ENCODE measurements at regions not wholly inside any gene's neighbourhood (a gene's known extent, or its start where the extent isn't known, plus 50 kb on each side); places are given as distances from the start of the nearest gene placed in this dataset.

- TF ChIP-seq CTCF (IDR thresholded peaks at IDR 0.05) (no peak), EZH2 (IDR thresholded peaks at IDR 0.05) (no peak), EZH2phosphoT487 (IDR thresholded peaks at IDR 0.05) (no peak)
Observed at GRCh38 chr1:195794225-195794624, 814.0 kb downstream of the KCNT2 start.

Measured in neural progenitor cell (in vitro differentiated cells).